Gastroesophageal sphincter (tissue), 4 donors: ENCODE measurements at regions not wholly inside any gene's neighbourhood (a gene's known extent, or its start where the extent isn't known, plus 50 kb on each side); places are given as distances from the start of the nearest gene placed in this dataset.
"Not testable (repeated sequence)": the region's sequence is repeated elsewhere in the genome, so short reads cannot be mapped to it uniquely, and the experiment has no call there.

Experiments used
- ATAC-seq: fragments of 150-250 bp; one replicate; pipeline ENCODE4 v1.9.1; 2016; ENCODE audit warnings: mild to moderate bottlenecking, moderate library complexity
- H3K27ac ChIP-seq, 4 donors: fragments of 200-600 bp; sonication (generic) in 3 of 4; 1 replicate in 3 of 4; 2 replicates in 1 of 4; pipeline ENCODE4 v1.5.1; 2016 to 2019
- H3K27me3 ChIP-seq: fragments of 200-600 bp; sonication (generic); one replicate; pipeline ENCODE4 v1.5.1; 2019
- H3K36me3 ChIP-seq, 2 donors: fragments of 200-600 bp; sonication (generic); one replicate each; pipeline ENCODE4 v1.5.1; 2019; ENCODE audit warnings: control low read depth in 1 of 2
- H3K4me1 ChIP-seq, 3 donors: fragments of 200-600 bp; sonication (generic); 1 replicate in 2 of 3; 2 replicates in 1 of 3; pipeline ENCODE4 v1.5.1; 2016 to 2019; ENCODE audit warnings: control low read depth in 2 of 3
- H3K4me3 ChIP-seq, 2 donors: fragments of 200-600 bp; sonication (generic); one replicate each; pipeline ENCODE4 v1.5.1; 2019; ENCODE audit warnings: mild to moderate bottlenecking in 1 of 2, moderate library complexity in 1 of 2
- H3K9me3 ChIP-seq, 3 donors: fragments of 200-600 bp; sonication (generic); one replicate each; pipeline ENCODE4 v1.5.1; 2017 to 2019; ENCODE audit warnings: control low read depth in 2 of 3
- CTCF ChIP-seq, 4 experiments: fragments of 200-600 bp in 2 of 4; fragments of 450-650 bp in 2 of 4; sonication (generic) in 1 of 4; IDR thresholded peaks; one replicate each; pipeline ENCODE4 v1.5.1; 2017 to 2019; ENCODE audit warnings: antibody characterized with exemption in 4 of 4, mild to moderate bottlenecking in 2 of 4, moderate library complexity in 2 of 4
- EP300 ChIP-seq: sonication (generic); formaldehyde crosslinking; IDR thresholded peaks from one replicate; pipeline ENCODE4 v1.6.1; 2017; ENCODE audit warnings: antibody characterized with exemption, mild to moderate bottlenecking
- POLR2A ChIP-seq, 2 donors: fragments of 450-650 bp; IDR thresholded peaks; one replicate each; pipeline ENCODE4 v1.6.1; 2017; ENCODE audit warnings: antibody characterized with exemption in 2 of 2, mild to moderate bottlenecking in 2 of 2, moderate library complexity in 1 of 2
- POLR2AphosphoS5 ChIP-seq: sonication (generic); formaldehyde crosslinking; IDR thresholded peaks from one replicate; pipeline ENCODE4 v1.6.1; 2017; ENCODE audit warnings: antibody characterized with exemption
- WGBS, 2 donors: methylation state at CpG; one replicate each; pipeline ENCODE4 v1.1.5; 2018; ENCODE audit warnings: low coverage in 1 of 2; 5-methylcytosine and 5-hydroxymethylcytosine counted together

- 33 to 63% methylated on average over 1 to 3 of the region's 3 CpGs for WGBS, 2 donors
- TF ChIP-seq EP300 (no peak), POLR2A (IDR thresholded peaks at IDR 0.05) (no peak), CTCF (IDR thresholded peaks at IDR 0.05) (no peak), POLR2AphosphoS5 (no peak)
- Histone ChIP-seq H3K27ac (no peak overlapping the region), H3K4me3 (no peak overlapping the region), H3K36me3 (no peaks in the 10 kb centered on the region), H3K9me3 (peaks cover 0 to 6% (median 0%) of the 10 kb centered on the region in 3 donors), H3K4me1 (no peaks in the 10 kb centered on the region), H3K27me3 (no peaks in the 10 kb centered on the region)
- ATAC-seq = no peak
Observed at GRCh38 chr6:69456086-69456485, 340.7 kb downstream of the LMBRD1 start.

DNA sequence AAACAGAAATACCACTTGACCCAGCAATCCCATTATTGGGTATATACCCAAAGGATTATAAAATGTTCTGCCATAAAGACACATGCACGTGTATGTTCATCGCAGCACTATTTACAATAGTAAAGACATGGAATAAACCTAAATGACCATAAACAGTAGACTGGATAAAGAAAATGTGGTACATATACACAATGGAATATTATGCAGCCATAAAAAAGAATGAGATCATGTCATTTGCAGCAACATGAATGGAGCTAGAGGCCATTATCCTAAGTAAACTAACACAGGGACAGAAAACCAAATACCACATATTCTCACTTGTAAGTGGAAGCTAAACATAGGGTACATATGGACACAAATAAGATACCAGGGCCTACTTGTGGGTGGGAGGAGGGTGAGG lies 342.2 kb downstream of the LMBRD1 start:
- H3K27me3 ChIP-seq, H3K36me3 ChIP-seq, ATAC-seq, H3K4me1 ChIP-seq, H3K27ac ChIP-seq, H3K4me3 ChIP-seq: not testable (repeated sequence)
- 92 to 93% methylated on average over 2 of the region's 2 CpGs for WGBS, 2 donors
- peaks cover 0 to 11% (median 0%) of the 10 kb centered on the region in 3 donors for H3K9me3 ChIP-seq

DNA sequence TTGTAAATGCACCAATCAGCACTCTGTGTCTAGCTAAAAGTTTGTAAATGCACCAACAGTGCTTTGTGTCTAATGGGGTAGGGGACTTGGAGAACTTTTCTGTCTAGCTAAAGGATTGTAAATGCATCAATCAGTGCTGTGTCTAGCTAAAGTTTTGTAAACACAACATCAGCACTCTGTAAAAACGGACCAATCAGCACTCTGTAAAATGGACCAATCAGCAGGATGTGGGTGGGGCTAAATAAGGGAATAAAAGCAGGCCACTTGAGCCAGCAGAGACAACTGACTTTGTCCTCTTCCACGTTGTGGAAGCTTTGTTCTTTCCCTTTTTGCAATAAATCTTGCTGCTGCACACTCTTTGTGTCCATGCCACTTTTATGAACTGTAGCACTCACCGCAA lies 346.3 kb downstream of the LMBRD1 start:
- not testable (repeated sequence) for H3K4me3 ChIP-seq, ATAC-seq, H3K36me3 ChIP-seq, H3K27ac ChIP-seq, H3K27me3 ChIP-seq, H3K4me1 ChIP-seq
- 78 to 86% methylated on average over 2 of the region's 3 CpGs for WGBS, 2 donors
- peaks cover 0 to 24% (median 0%) of the 10 kb centered on the region in 3 donors for H3K9me3 ChIP-seq

GRCh38 chr6:69449887-69450286 lies 346.9 kb downstream of the LMBRD1 start:
- H3K9me3 ChIP-seq = peaks cover 0 to 24% (median 0%) of the 10 kb centered on the region in 3 donors
- WGBS, 2 donors = 97 to 100% methylated on average over 1 to 5 of the region's 8 CpGs
- H3K4me3 ChIP-seq = no peak overlapping the region
- no peaks in the 10 kb centered on the region for H3K36me3 ChIP-seq
- no peaks in the 10 kb centered on the region for H3K4me1 ChIP-seq
- no peak overlapping the region for H3K27ac ChIP-seq
- TF ChIP-seq POLR2AphosphoS5 (no peak), POLR2A (IDR thresholded peaks at IDR 0.05) (no peak), CTCF (IDR thresholded peaks at IDR 0.05) (no peak), EP300 (no peak)
- H3K27me3 ChIP-seq = no peaks in the 10 kb centered on the region
- ATAC-seq = no peak
